ENCODE measurements at regions not wholly inside any gene's neighbourhood (a gene's known extent, or its start where the extent isn't known, plus 50 kb on each side); places are given as distances from the start of the nearest gene placed in this dataset.

- no peak for TF ChIP-seq MXI1 (IDR thresholded peaks at IDR 0.05; ENCODE audit: low read depth, low read length)
- peak; percentile 67 for TF ChIP-seq PRDM10 (IDR thresholded peaks at IDR 0.05; ENCODE audit: partially characterized antibody)
- no peak for TF ChIP-seq ZNF589 (CRISPR knock-in tag; IDR thresholded peaks at IDR 0.05; ENCODE audit: low read depth)
- TF ChIP-seq TARDBP (IDR thresholded peaks at IDR 0.05) = no peak
- TF ChIP-seq CTCF (IDR thresholded peaks at IDR 0.05 in 2 of 3, conservative IDR thresholded peaks at IDR 0.05 in 1 of 3; ENCODE audit: insufficient read depth in 2 of 3, low read depth in 1 of 3, low read length in 3 of 3) = peak; percentile 43 to 47 (median 44); a peak in 4 of 6 replicates
- no peak for TF ChIP-seq NR4A1 (CRISPR knock-in tag; IDR thresholded peaks at IDR 0.05)
- no peak for TF ChIP-seq NR4A1 (tag; IDR thresholded peaks at IDR 0.05)
- peak; percentile 84 for TF ChIP-seq CREB1 (IDR thresholded peaks at IDR 0.05)
- TF ChIP-seq CREB1 (CRISPR knock-in tag; IDR thresholded peaks at IDR 0.05) = peak; percentile 82
- no peak for TF ChIP-seq ELF4 (CRISPR knock-in tag; IDR thresholded peaks at IDR 0.05)
- no peak for TF ChIP-seq KAT7 (CRISPR knock-in tag; IDR thresholded peaks at IDR 0.05; ENCODE audit: borderline replicate concordance)
Observed at GRCh38 chr11:113587308-113587739, 112.1 kb upstream of the DRD2 start.

All from K562 (cell line).